SK-N-SH treated with all-trans-retinoic acid at 6 μM for 48 hours (cell line): ENCODE measurements at regions not wholly inside any gene's neighbourhood (a gene's known extent, or its start where the extent isn't known, plus 50 kb on each side); places are given as distances from the start of the nearest gene placed in this dataset.

Experiments used
- ARNTL ChIP-seq: fragments of 450-650 bp; formaldehyde crosslinking; IDR thresholded peaks from 2 replicates; pipeline ENCODE4 v1.5.0; 2020; ENCODE audit warnings: low read depth, mild to moderate bottlenecking, moderate library complexity, borderline replicate concordance
- CSDC2 ChIP-seq: fragments of 250-450 bp; sonication (Bioruptor Pico); IDR thresholded peaks from 2 replicates; pipeline ENCODE4 v1.5.0; 2020; ENCODE audit warnings: mild to moderate bottlenecking, moderate library complexity
- ISL1 ChIP-seq: fragments of 250-450 bp; sonication (Bioruptor Pico); IDR thresholded peaks from 2 replicates; pipeline ENCODE4 v2.1.2; 2022; ENCODE audit warnings: mild to moderate bottlenecking, moderate library complexity
- OSR1 ChIP-seq: fragments of 250-450 bp; sonication (Bioruptor Pico); IDR thresholded peaks from 2 replicates; pipeline ENCODE4 v1.8.0; 2022; ENCODE audit warnings: moderate library complexity, mild to moderate bottlenecking, inconsistent platforms
- RARB ChIP-seq: fragments of 250-450 bp; sonication (Bioruptor Pico); IDR thresholded peaks from 2 replicates; pipeline ENCODE4 v1.8.0; 2021; ENCODE audit warnings: mild to moderate bottlenecking, moderate library complexity
- TOX ChIP-seq: fragments of 250-450 bp; sonication (Bioruptor Pico); IDR thresholded peaks from 2 replicates; pipeline ENCODE4 v1.8.0; 2021; ENCODE audit warnings: mild to moderate bottlenecking, moderate library complexity, borderline replicate concordance
- ZFP3 ChIP-seq: fragments of 250-450 bp; sonication (Bioruptor Pico); IDR thresholded peaks from 2 replicates; pipeline ENCODE4 v1.5.0; 2020; ENCODE audit warnings: mild to moderate bottlenecking, moderate library complexity
- ZFP30 ChIP-seq: fragments of 450-650 bp; formaldehyde crosslinking; IDR thresholded peaks from 2 replicates; pipeline ENCODE4 v1.5.0; 2022; ENCODE audit warnings: mild to moderate bottlenecking, moderate library complexity
- ZNF70 ChIP-seq: fragments of 450-650 bp; formaldehyde crosslinking; IDR thresholded peaks from 2 replicates; pipeline ENCODE4 v1.5.0; 2020; ENCODE audit warnings: mild to moderate bottlenecking, moderate library complexity
- TF ChIP-seq, protein P1 (sequence below): fragments of 250-450 bp; sonication (Bioruptor Pico); IDR thresholded peaks from 2 replicates; pipeline ENCODE4 v1.8.0; 2020; ENCODE audit warnings: mild to moderate bottlenecking, moderate library complexity, borderline replicate concordance

DNA sequence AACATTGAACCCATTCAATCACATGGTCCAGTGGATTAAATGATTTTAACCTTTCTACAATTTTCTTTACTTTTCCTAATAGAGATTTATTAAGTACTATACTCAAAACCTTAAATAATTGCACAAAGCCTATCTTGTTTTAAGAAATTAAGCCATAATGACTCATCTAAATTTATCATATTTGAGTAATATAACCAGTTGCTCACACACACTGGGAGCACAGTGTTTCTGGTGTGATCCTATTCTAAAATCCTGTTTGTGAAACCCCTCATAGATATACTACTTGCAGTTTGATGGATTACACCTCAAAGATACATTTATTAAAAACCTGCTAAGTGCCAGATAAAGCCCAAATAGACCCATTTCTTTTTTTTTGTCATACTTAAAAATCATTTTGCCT lies 668.3 kb upstream of the CDH18 start:
- TF ChIP-seq CSDC2 = no peak
- TF ChIP-seq ZFP3 (CRISPR knock-in tag) = no peak
- TF ChIP-seq, protein P1, sequence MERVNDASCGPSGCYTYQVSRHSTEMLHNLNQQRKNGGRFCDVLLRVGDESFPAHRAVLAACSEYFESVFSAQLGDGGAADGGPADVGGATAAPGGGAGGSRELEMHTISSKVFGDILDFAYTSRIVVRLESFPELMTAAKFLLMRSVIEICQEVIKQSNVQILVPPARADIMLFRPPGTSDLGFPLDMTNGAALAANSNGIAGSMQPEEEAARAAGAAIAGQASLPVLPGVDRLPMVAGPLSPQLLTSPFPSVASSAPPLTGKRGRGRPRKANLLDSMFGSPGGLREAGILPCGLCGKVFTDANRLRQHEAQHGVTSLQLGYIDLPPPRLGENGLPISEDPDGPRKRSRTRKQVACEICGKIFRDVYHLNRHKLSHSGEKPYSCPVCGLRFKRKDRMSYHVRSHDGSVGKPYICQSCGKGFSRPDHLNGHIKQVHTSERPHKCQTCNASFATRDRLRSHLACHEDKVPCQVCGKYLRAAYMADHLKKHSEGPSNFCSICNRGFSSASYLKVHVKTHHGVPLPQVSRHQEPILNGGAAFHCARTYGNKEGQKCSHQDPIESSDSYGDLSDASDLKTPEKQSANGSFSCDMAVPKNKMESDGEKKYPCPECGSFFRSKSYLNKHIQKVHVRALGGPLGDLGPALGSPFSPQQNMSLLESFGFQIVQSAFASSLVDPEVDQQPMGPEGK (CRISPR knock-in tag) = no peak
- no peak for TF ChIP-seq ZFP30
- TF ChIP-seq ISL1 = no peak
- TF ChIP-seq ARNTL (CRISPR knock-in tag) = no peak
- no peak for TF ChIP-seq OSR1 (CRISPR knock-in tag)
- no peak for TF ChIP-seq RARB
- TF ChIP-seq TOX (CRISPR knock-in tag) = no peak
- TF ChIP-seq ZNF70 (CRISPR knock-in tag) = no peak
